ENCODE measurements at regions not wholly inside any gene's neighbourhood (a gene's known extent, or its start where the extent isn't known, plus 50 kb on each side); places are given as distances from the start of the nearest gene placed in this dataset.

- Histone ChIP-seq H3K4me2 (no peak overlapping the region), H4K20me1 (no peaks in the 10 kb centered on the region), H3K27me3 (no peaks in the 10 kb centered on the region), H3K4me1 (peaks cover 4% of the 10 kb centered on the region; the same call in 1 of the 2 replicates), H3K9me3 (peaks cover 7% of the 10 kb centered on the region; the same call in 1 of the 2 replicates), H3K9ac (no peak overlapping the region), H3K4me3 (no peak overlapping the region), H3K36me3 (no peaks in the 10 kb centered on the region), H3K27ac (no peak overlapping the region)
- no peak for TF ChIP-seq Cebpa-rat (IDR thresholded peaks at IDR 0.05)
Measured at GRCh38 chr2:166676716-166677115, 182.7 kb upstream of the SCN7A start.

- no peaks in the 10 kb centered on the region for H3K36me3 ChIP-seq
- peaks cover 7% of the 10 kb centered on the region; the same call in 1 of the 2 replicates for H3K9me3 ChIP-seq
- no peak overlapping the region for H3K4me3 ChIP-seq
- no peaks in the 10 kb centered on the region for H3K27me3 ChIP-seq
- TF ChIP-seq Cebpa-rat (IDR thresholded peaks at IDR 0.05) = no peak
- H4K20me1 ChIP-seq = no peaks in the 10 kb centered on the region
- H3K4me2 ChIP-seq = no peak overlapping the region
- H3K27ac ChIP-seq = no peak overlapping the region
- H3K9ac ChIP-seq = no peak overlapping the region
- peaks cover 4% of the 10 kb centered on the region; the same call in 1 of the 2 replicates for H3K4me1 ChIP-seq
Measured at GRCh38 chr2:166675553-166675952, 181.5 kb upstream of the SCN7A start.

GRCh38 chr2:166673986-166674385, 179.9 kb upstream of the SCN7A start:
- no peak for TF ChIP-seq Cebpa-rat (IDR thresholded peaks at IDR 0.05)
- peaks cover 4% of the 10 kb centered on the region; the same call in 1 of the 2 replicates for H3K4me1 ChIP-seq
- no peaks in the 10 kb centered on the region for H3K27me3 ChIP-seq
- no peaks in the 10 kb centered on the region for H4K20me1 ChIP-seq
- H3K36me3 ChIP-seq = no peaks in the 10 kb centered on the region
- H3K9ac ChIP-seq = no peak overlapping the region
- peaks cover 7% of the 10 kb centered on the region; the same call in 1 of the 2 replicates for H3K9me3 ChIP-seq
- no peak overlapping the region for H3K27ac ChIP-seq
- no peak overlapping the region for H3K4me3 ChIP-seq
- no peak overlapping the region for H3K4me2 ChIP-seq

- Histone ChIP-seq H3K4me2 (no peak overlapping the region), H3K27me3 (no peaks in the 10 kb centered on the region), H3K9ac (no peak overlapping the region), H3K4me1 (no peaks in the 10 kb centered on the region), H3K4me3 (no peak overlapping the region), H3K36me3 (no peaks in the 10 kb centered on the region), H3K9me3 (peaks cover 7% of the 10 kb centered on the region; the same call in 1 of the 2 replicates), H3K27ac (no peak overlapping the region), H4K20me1 (no peaks in the 10 kb centered on the region)
- no peak for TF ChIP-seq Cebpa-rat (IDR thresholded peaks at IDR 0.05)
Measured at GRCh38 chr2:166671801-166672200, 177.8 kb upstream of the SCN7A start.

GRCh38 chr2:166671235-166671634, 177.2 kb upstream of the SCN7A start:
- Histone ChIP-seq H3K4me2 (no peak overlapping the region), H3K9me3 (peaks cover 7% of the 10 kb centered on the region; the same call in 1 of the 2 replicates), H3K36me3 (no peaks in the 10 kb centered on the region), H3K27ac (no peak overlapping the region), H3K4me1 (no peaks in the 10 kb centered on the region), H4K20me1 (no peaks in the 10 kb centered on the region), H3K9ac (no peak overlapping the region), H3K27me3 (no peaks in the 10 kb centered on the region), H3K4me3 (no peak overlapping the region)
- no peak for TF ChIP-seq Cebpa-rat (IDR thresholded peaks at IDR 0.05)

GRCh38 chr2:166665991-166666940, 172.2 kb upstream of the SCN7A start:
- Histone ChIP-seq H3K9ac (no peak overlapping the region), H3K4me1 (peaks cover 50% of the 10 kb centered on the region), H3K36me3 (no peaks in the 10 kb centered on the region), H3K4me3 (no peak overlapping the region), H3K4me2 (no peak overlapping the region), H3K27me3 (no peaks in the 10 kb centered on the region), H3K9me3 (no peaks in the 10 kb centered on the region), H3K27ac (no peak overlapping the region), H4K20me1 (no peaks in the 10 kb centered on the region)
- no peak for TF ChIP-seq Cebpa-rat (IDR thresholded peaks at IDR 0.05)

GRCh38 chr2:166661824-166662223, 167.8 kb upstream of the SCN7A start:
- Histone ChIP-seq H4K20me1 (no peaks in the 10 kb centered on the region), H3K4me2 (peak overlapping the region; percentile 77)
- TF ChIP-seq Cebpa-rat (IDR thresholded peaks at IDR 0.05) = no peak

GRCh38 chr2:166661391-166661790, 167.3 kb upstream of the SCN7A start:
- H3K27ac ChIP-seq = peak overlapping the region; percentile 48
- no peak for TF ChIP-seq Cebpa-rat (IDR thresholded peaks at IDR 0.05)
- no peak overlapping the region for H3K9ac ChIP-seq
- no peaks in the 10 kb centered on the region for H3K36me3 ChIP-seq
- H4K20me1 ChIP-seq = no peaks in the 10 kb centered on the region
- H3K27me3 ChIP-seq = no peaks in the 10 kb centered on the region
- H3K4me2 ChIP-seq = peak overlapping the region; percentile 77
- peaks cover 64% of the 10 kb centered on the region for H3K4me1 ChIP-seq
- no peaks in the 10 kb centered on the region for H3K9me3 ChIP-seq
- H3K4me3 ChIP-seq = no peak overlapping the region

More at GRCh38 chr2:166661824-166662223, 167.8 kb upstream of the SCN7A start:
- no peak overlapping the region for H3K9ac ChIP-seq
- H3K27me3 ChIP-seq = no peaks in the 10 kb centered on the region
- H3K4me1 ChIP-seq = peaks cover 64% of the 10 kb centered on the region
- no peaks in the 10 kb centered on the region for H3K9me3 ChIP-seq
- no peak overlapping the region for H3K4me3 ChIP-seq
- H3K36me3 ChIP-seq = no peaks in the 10 kb centered on the region
- H3K27ac ChIP-seq = peak overlapping the region; percentile 48

GRCh38 chr2:166658901-166659300, 164.9 kb upstream of the SCN7A start:
- H3K9me3 ChIP-seq = no peaks in the 10 kb centered on the region
- no peaks in the 10 kb centered on the region for H4K20me1 ChIP-seq
- no peak overlapping the region for H3K9ac ChIP-seq
- no peak overlapping the region for H3K27ac ChIP-seq
- no peak overlapping the region for H3K4me3 ChIP-seq
- H3K4me2 ChIP-seq = no peak overlapping the region
- H3K36me3 ChIP-seq = no peaks in the 10 kb centered on the region
- no peak for TF ChIP-seq Cebpa-rat (IDR thresholded peaks at IDR 0.05)
- H3K27me3 ChIP-seq = no peaks in the 10 kb centered on the region
- H3K4me1 ChIP-seq = peaks cover 41% of the 10 kb centered on the region

- H4K20me1 ChIP-seq = no peaks in the 10 kb centered on the region
- no peak overlapping the region for H3K4me2 ChIP-seq
- H3K27me3 ChIP-seq = no peaks in the 10 kb centered on the region
- H3K36me3 ChIP-seq = no peaks in the 10 kb centered on the region
- no peaks in the 10 kb centered on the region for H3K4me1 ChIP-seq
- H3K27ac ChIP-seq = no peak overlapping the region
- H3K9me3 ChIP-seq = no peaks in the 10 kb centered on the region
- no peak overlapping the region for H3K4me3 ChIP-seq
- no peak overlapping the region for H3K9ac ChIP-seq
- peak; percentile 60; the same call in 1 of the 2 replicates for TF ChIP-seq Cebpa-rat (IDR thresholded peaks at IDR 0.05)
Measured at GRCh38 chr2:166653185-166653813, 159.2 kb upstream of the SCN7A start.
